ENCODE measurements at regions not wholly inside any gene's neighbourhood (a gene's known extent, or its start where the extent isn't known, plus 50 kb on each side); places are given as distances from the start of the nearest gene placed in this dataset.

DNA sequence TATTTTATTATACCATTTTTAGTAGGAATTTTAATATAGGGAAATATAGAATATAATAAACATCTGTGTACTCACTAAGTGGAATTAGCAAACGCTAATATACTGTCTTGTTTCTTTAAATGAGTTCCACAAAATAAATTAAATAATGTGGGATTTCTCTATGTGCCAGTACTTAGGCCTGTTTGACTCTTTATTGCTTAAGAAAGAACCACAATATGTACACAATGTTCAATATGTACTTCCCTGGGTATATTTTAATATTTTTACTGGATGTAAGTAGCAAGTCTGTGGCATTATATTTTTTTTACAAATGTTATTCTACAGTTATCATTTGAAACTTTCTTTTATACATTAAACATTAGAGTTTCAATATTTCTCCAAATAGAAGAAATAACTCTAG, 92.5 kb upstream of the CARD18 start:
- Histone ChIP-seq H3K4me3 (ENCODE audit: low read length) (no peak overlapping the region), H2AFZ (ENCODE audit: low read depth, low read length) (no peak overlapping the region), H3K27me3 (ENCODE audit: insufficient read depth, low read length) (no peaks in the 10 kb centered on the region), H3K4me1 (ENCODE audit: insufficient read depth, low read length) (no peaks in the 10 kb centered on the region), H3K36me3 (ENCODE audit: insufficient read depth, low read length) (no peaks in the 10 kb centered on the region), H3K9me3 (ENCODE audit: low read length) (no peaks in the 10 kb centered on the region)

GRCh38 chr11:105230586-105230985, 91.0 kb upstream of the CARD18 start:
- H3K9me3 ChIP-seq (ENCODE audit: low read length), result no peaks in the 10 kb centered on the region
- no peaks in the 10 kb centered on the region for H3K27me3 ChIP-seq (ENCODE audit: insufficient read depth, low read length)
- H3K36me3 ChIP-seq (ENCODE audit: insufficient read depth, low read length), result no peaks in the 10 kb centered on the region
- H3K4me1 ChIP-seq (ENCODE audit: insufficient read depth, low read length), result no peaks in the 10 kb centered on the region
- H3K4me3 ChIP-seq (ENCODE audit: low read length), result no peak overlapping the region
- H2AFZ ChIP-seq (ENCODE audit: low read depth, low read length), result no peak overlapping the region

DNA sequence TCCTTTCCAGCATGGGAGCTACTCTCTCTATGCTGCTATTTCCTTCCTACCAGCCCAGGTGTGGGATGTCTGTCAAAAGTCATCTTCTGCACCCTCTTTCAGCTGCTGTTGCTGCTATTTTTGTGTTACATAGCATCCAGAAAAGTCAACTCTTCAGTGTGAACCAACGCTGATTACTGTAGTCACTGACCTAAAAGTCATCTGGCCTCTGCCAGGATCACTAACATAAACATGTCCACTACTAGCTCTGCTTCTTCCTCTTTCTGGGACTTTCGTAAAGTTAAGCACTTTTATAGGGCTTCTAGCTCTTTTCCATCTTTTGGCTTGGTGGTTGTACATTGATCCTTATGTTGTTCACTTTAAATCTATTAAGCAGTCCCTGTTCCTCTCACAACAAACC, 90.2 kb upstream of the CARD18 start:
- H2AFZ ChIP-seq (ENCODE audit: low read depth, low read length), result no peak overlapping the region
- H3K36me3 ChIP-seq (ENCODE audit: insufficient read depth, low read length), result no peaks in the 10 kb centered on the region
- no peaks in the 10 kb centered on the region for H3K4me1 ChIP-seq (ENCODE audit: insufficient read depth, low read length)
- no peaks in the 10 kb centered on the region for H3K9me3 ChIP-seq (ENCODE audit: low read length)
- H3K27me3 ChIP-seq (ENCODE audit: insufficient read depth, low read length), result no peaks in the 10 kb centered on the region
- H3K4me3 ChIP-seq (ENCODE audit: low read length), result no peak overlapping the region

DNA sequence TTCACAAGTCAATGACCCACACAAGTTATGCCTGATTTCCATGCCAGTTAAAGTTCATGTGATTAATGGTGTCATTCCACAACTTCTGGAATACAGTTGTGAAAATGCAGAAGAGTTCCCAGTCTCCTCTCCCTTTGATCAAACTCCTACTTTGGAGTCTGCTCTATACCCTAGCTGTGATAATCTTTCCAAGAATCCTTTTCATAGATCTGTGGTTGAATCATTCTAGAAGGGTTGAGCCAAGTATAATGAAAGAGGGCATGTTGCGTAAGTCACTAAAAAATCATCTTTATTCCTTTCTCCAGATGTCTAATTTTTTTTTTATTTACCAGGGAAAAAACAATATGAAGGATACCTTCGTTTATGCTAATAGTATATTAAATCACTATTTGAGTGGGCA, 89.7 kb upstream of the CARD18 start:
- Histone ChIP-seq H3K27me3 (ENCODE audit: insufficient read depth, low read length) (no peaks in the 10 kb centered on the region), H3K4me3 (ENCODE audit: low read length) (no peak overlapping the region), H3K9me3 (ENCODE audit: low read length) (no peaks in the 10 kb centered on the region), H3K36me3 (ENCODE audit: insufficient read depth, low read length) (no peaks in the 10 kb centered on the region), H2AFZ (ENCODE audit: low read depth, low read length) (no peak overlapping the region), H3K4me1 (ENCODE audit: insufficient read depth, low read length) (no peaks in the 10 kb centered on the region)

- Histone ChIP-seq H2AFZ (ENCODE audit: low read depth, low read length) (no peak overlapping the region), H3K9me3 (ENCODE audit: low read length) (no peaks in the 10 kb centered on the region), H3K4me1 (ENCODE audit: insufficient read depth, low read length) (no peaks in the 10 kb centered on the region), H3K4me3 (ENCODE audit: low read length) (no peak overlapping the region), H3K27me3 (ENCODE audit: insufficient read depth, low read length) (no peaks in the 10 kb centered on the region), H3K36me3 (ENCODE audit: insufficient read depth, low read length) (no peaks in the 10 kb centered on the region)
These were observed 87.8 kb upstream of the CARD18 start for GRCh38 chr11:105227363-105227762.

- Histone ChIP-seq H3K4me3 (ENCODE audit: low read length) (no peak overlapping the region), H3K36me3 (ENCODE audit: insufficient read depth, low read length) (no peaks in the 10 kb centered on the region), H3K27me3 (ENCODE audit: insufficient read depth, low read length) (no peaks in the 10 kb centered on the region), H2AFZ (ENCODE audit: low read depth, low read length) (no peak overlapping the region), H3K4me1 (ENCODE audit: insufficient read depth, low read length) (no peaks in the 10 kb centered on the region), H3K9me3 (ENCODE audit: low read length) (no peaks in the 10 kb centered on the region)
These were observed 87.2 kb upstream of the CARD18 start for GRCh38 chr11:105226766-105227165.

DNA sequence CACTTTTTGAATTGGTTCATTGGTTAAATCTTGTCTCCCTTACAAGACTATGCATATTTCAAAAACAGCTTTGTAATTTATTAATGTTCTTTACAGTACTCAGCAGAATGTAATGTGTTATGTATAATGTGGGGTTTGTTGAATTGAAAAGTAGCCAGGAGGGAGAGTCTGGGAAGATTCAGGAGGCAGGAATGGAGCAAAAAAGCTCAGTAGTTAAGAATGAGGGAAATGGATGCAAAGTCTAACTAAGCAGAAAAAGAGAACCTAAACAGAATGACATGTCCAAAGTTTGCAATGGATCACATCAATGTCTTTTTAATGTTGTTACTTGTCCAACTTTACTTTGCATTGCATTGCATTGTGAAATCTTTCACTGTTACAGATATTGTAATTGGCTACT, 86.5 kb upstream of the CARD18 start:
- H3K9me3 ChIP-seq (ENCODE audit: low read length), result no peaks in the 10 kb centered on the region
- H3K27me3 ChIP-seq (ENCODE audit: insufficient read depth, low read length), result no peaks in the 10 kb centered on the region
- no peak overlapping the region for H2AFZ ChIP-seq (ENCODE audit: low read depth, low read length)
- no peak overlapping the region for H3K4me3 ChIP-seq (ENCODE audit: low read length)
- H3K36me3 ChIP-seq (ENCODE audit: insufficient read depth, low read length), result no peaks in the 10 kb centered on the region
- no peaks in the 10 kb centered on the region for H3K4me1 ChIP-seq (ENCODE audit: insufficient read depth, low read length)

- no peaks in the 10 kb centered on the region for H3K36me3 ChIP-seq (ENCODE audit: insufficient read depth, low read length)
- H3K9me3 ChIP-seq (ENCODE audit: low read length), result no peaks in the 10 kb centered on the region
- no peaks in the 10 kb centered on the region for H3K4me1 ChIP-seq (ENCODE audit: insufficient read depth, low read length)
- no peak overlapping the region for H3K4me3 ChIP-seq (ENCODE audit: low read length)
- H3K27me3 ChIP-seq (ENCODE audit: insufficient read depth, low read length), result no peaks in the 10 kb centered on the region
- H2AFZ ChIP-seq (ENCODE audit: low read depth, low read length), result no peak overlapping the region
These were observed 85.1 kb upstream of the CARD18 start for GRCh38 chr11:105224482-105225253.

GRCh38 chr11:105220121-105220520, 80.6 kb upstream of the CARD18 start:
- Histone ChIP-seq H3K4me3 (ENCODE audit: low read length) (no peak overlapping the region), H3K4me1 (ENCODE audit: insufficient read depth, low read length) (no peaks in the 10 kb centered on the region), H3K27me3 (ENCODE audit: insufficient read depth, low read length) (no peaks in the 10 kb centered on the region), H3K9me3 (ENCODE audit: low read length) (no peaks in the 10 kb centered on the region), H3K36me3 (ENCODE audit: insufficient read depth, low read length) (no peaks in the 10 kb centered on the region), H2AFZ (ENCODE audit: low read depth, low read length) (no peak overlapping the region)

GRCh38 chr11:105219670-105220069, 80.1 kb upstream of the CARD18 start:
- Histone ChIP-seq H3K4me3 (ENCODE audit: low read length) (no peak overlapping the region), H2AFZ (ENCODE audit: low read depth, low read length) (no peak overlapping the region), H3K9me3 (ENCODE audit: low read length) (no peaks in the 10 kb centered on the region), H3K4me1 (ENCODE audit: insufficient read depth, low read length) (no peaks in the 10 kb centered on the region), H3K36me3 (ENCODE audit: insufficient read depth, low read length) (no peaks in the 10 kb centered on the region), H3K27me3 (ENCODE audit: insufficient read depth, low read length) (no peaks in the 10 kb centered on the region)

DNA sequence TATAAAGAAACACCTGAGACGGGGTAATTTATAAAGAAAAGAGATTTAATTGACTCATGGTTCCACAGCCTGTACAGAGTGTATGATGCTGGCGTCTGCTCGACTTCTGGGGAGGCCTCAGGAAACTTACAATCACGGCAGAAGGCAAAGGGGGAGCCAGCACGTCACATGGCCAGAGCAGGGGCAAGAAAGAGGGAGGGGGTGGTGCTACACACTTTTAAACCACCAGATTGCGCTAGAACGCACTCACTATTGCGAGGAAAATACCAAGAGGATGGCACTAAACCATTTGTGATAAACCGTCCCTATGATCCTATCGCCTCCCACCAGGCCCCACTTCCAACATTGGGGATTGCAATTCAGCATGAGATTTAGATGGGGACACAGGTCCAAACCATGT, 79.7 kb upstream of the CARD18 start:
- H2AFZ ChIP-seq (ENCODE audit: low read depth, low read length), result no peak overlapping the region
- H3K36me3 ChIP-seq (ENCODE audit: insufficient read depth, low read length), result no peaks in the 10 kb centered on the region
- no peaks in the 10 kb centered on the region for H3K9me3 ChIP-seq (ENCODE audit: low read length)
- H3K27me3 ChIP-seq (ENCODE audit: insufficient read depth, low read length), result no peaks in the 10 kb centered on the region
- no peak overlapping the region for H3K4me3 ChIP-seq (ENCODE audit: low read length)
- H3K4me1 ChIP-seq (ENCODE audit: insufficient read depth, low read length), result no peaks in the 10 kb centered on the region

DNA sequence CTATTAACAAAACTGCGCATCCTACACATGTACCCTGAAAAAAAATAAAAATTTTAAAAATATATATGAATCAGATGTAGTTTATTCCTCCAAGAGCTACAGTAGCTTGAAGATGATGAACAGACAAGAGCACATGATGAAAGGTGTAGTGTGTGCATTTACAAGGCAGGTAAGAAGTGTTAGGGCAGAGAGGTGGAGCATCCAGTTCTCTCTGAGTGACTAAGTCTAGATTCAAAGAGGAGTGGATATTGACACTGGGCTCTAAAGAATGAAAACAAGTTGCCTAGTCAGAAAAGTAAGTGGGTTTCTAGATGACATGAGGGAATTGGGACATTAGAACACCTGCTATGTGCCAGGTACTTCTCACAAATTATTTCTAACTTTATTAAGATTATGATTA, 76.0 kb upstream of the CARD18 start:
- Histone ChIP-seq H2AFZ (ENCODE audit: low read depth, low read length) (no peak overlapping the region), H3K4me3 (ENCODE audit: low read length) (no peak overlapping the region), H3K9me3 (ENCODE audit: low read length) (no peaks in the 10 kb centered on the region), H3K36me3 (ENCODE audit: insufficient read depth, low read length) (no peaks in the 10 kb centered on the region), H3K4me1 (ENCODE audit: insufficient read depth, low read length) (no peaks in the 10 kb centered on the region), H3K27me3 (ENCODE audit: insufficient read depth, low read length) (no peaks in the 10 kb centered on the region)

- Histone ChIP-seq H3K27me3 (ENCODE audit: insufficient read depth, low read length) (no peaks in the 10 kb centered on the region), H2AFZ (ENCODE audit: low read depth, low read length) (no peak overlapping the region), H3K36me3 (ENCODE audit: insufficient read depth, low read length) (no peaks in the 10 kb centered on the region), H3K4me3 (ENCODE audit: low read length) (no peak overlapping the region), H3K9me3 (ENCODE audit: low read length) (no peaks in the 10 kb centered on the region), H3K4me1 (ENCODE audit: insufficient read depth, low read length) (no peaks in the 10 kb centered on the region)
These were observed 72.4 kb upstream of the CARD18 start for GRCh38 chr11:105211806-105212554.

All from neuron (in vitro differentiated cells).